SK-N-MC (cell line): ENCODE measurements at regions not wholly inside any gene's neighbourhood (a gene's known extent, or its start where the extent isn't known, plus 50 kb on each side); places are given as distances from the start of the nearest gene placed in this dataset.

Experiments used
- EZH2 ChIP-seq: fragments of 200-600 bp; sonication (generic); IDR thresholded peaks from one replicate; pipeline ENCODE4 v1.6.1; 2017; ENCODE audit warnings: antibody characterized with exemption
- FOXP2 ChIP-seq: optimal IDR thresholded peaks from 2 replicates; pipeline ENCODE3; 2011; ENCODE audit warnings: mild to moderate bottlenecking, moderate library complexity; ENCODE audit not compliant: insufficient read depth; ENCODE audit errors: extremely low read length, control extremely low read depth
- POLR2AphosphoS5 ChIP-seq: IDR thresholded peaks from 2 replicates; pipeline ENCODE4 v1.6.1; 2012; ENCODE audit warnings: mild to moderate bottlenecking, low read depth, low read length, borderline replicate concordance

DNA sequence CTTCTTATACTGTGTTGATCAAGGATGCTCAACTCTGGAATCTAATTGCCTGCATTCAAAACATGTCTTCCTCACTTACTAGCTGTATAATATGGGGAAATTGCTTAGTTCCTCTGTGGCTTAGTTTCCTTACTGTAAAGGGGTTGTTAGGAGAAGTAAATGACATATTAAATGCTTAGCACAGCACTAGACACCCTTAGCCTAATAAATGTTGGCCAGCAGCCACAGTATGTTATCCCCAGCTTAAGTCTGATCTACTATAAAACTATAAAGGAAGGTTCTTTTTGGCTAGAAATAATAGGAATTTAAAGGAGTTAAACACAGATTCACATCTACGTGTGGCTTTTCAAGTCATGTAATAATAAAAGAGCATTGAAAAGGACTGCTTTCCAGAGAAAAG, 232.4 kb downstream of the PCSK1 start:
- no peak for TF ChIP-seq POLR2AphosphoS5
- no peak for TF ChIP-seq EZH2
- TF ChIP-seq FOXP2: no peak
